ENCODE measurements at regions not wholly inside any gene's neighbourhood (a gene's known extent, or its start where the extent isn't known, plus 50 kb on each side); places are given as distances from the start of the nearest gene placed in this dataset.

- TF ChIP-seq TAF1 (IDR thresholded peaks at IDR 0.05; ENCODE audit: borderline replicate concordance, insufficient read depth, low read length) (no peak), POLR2AphosphoS5 (IDR thresholded peaks at IDR 0.05; ENCODE audit: low read depth, low read length) (no peak), SIN3A (IDR thresholded peaks at IDR 0.05; ENCODE audit: borderline replicate concordance, insufficient read depth, low read length) (no peak), REST (IDR thresholded peaks at IDR 0.05; ENCODE audit: insufficient read depth in 1 of 2, low read depth in 2 of 2, low read length in 2 of 2) (no peak)
Observed at GRCh38 chr16:54510685-54511221, 224.2 kb upstream of the IRX3 start.
